Vagina (tissue), 2 donors: ENCODE measurements at regions not wholly inside any gene's neighbourhood (a gene's known extent, or its start where the extent isn't known, plus 50 kb on each side); places are given as distances from the start of the nearest gene placed in this dataset.

Experiments used
- CTCF ChIP-seq, 3 experiments: fragments of 450-650 bp in 2 of 3; fragments of 200-600 bp in 1 of 3; sonication (generic) in 1 of 3; IDR thresholded peaks; one replicate each; pipeline ENCODE4 v1.5.1; 2017 to 2019; ENCODE audit warnings: antibody characterized with exemption in 3 of 3, mild to moderate bottlenecking in 2 of 3, moderate library complexity in 2 of 3
- POLR2A ChIP-seq, 2 donors: fragments of 450-650 bp; IDR thresholded peaks; one replicate each; pipeline ENCODE4 v1.6.1; 2017; ENCODE audit warnings: antibody characterized with exemption in 2 of 2, mild to moderate bottlenecking in 2 of 2, moderate library complexity in 2 of 2

GRCh38 chr5:39605145-39605544 is 180.4 kb upstream of the DAB2 start:
- TF ChIP-seq CTCF (IDR thresholded peaks at IDR 0.05) (no peak), POLR2A (IDR thresholded peaks at IDR 0.05) (no peak)
